22Rv1 (cell line): ENCODE measurements at regions not wholly inside any gene's neighbourhood (a gene's known extent, or its start where the extent isn't known, plus 50 kb on each side); places are given as distances from the start of the nearest gene placed in this dataset.

Source experiments
- ZFX ChIP-seq: fragments of 450-650 bp; IDR thresholded peaks from 2 replicates; pipeline ENCODE4 v1.6.1; 2017; ENCODE audit warnings: antibody characterized with exemption, borderline replicate concordance
- TF ChIP-seq, protein P1 (sequence below): fragments of 450-650 bp; IDR thresholded peaks from 2 replicates; pipeline ENCODE4 v1.5.1; 2017; ENCODE audit warnings: mild to moderate bottlenecking

GRCh38 chr16:59236804-59237458 is 502.8 kb upstream of the GOT2 start:
- TF ChIP-seq, protein P1, sequence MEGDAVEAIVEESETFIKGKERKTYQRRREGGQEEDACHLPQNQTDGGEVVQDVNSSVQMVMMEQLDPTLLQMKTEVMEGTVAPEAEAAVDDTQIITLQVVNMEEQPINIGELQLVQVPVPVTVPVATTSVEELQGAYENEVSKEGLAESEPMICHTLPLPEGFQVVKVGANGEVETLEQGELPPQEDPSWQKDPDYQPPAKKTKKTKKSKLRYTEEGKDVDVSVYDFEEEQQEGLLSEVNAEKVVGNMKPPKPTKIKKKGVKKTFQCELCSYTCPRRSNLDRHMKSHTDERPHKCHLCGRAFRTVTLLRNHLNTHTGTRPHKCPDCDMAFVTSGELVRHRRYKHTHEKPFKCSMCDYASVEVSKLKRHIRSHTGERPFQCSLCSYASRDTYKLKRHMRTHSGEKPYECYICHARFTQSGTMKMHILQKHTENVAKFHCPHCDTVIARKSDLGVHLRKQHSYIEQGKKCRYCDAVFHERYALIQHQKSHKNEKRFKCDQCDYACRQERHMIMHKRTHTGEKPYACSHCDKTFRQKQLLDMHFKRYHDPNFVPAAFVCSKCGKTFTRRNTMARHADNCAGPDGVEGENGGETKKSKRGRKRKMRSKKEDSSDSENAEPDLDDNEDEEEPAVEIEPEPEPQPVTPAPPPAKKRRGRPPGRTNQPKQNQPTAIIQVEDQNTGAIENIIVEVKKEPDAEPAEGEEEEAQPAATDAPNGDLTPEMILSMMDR: no peak
- no peak for TF ChIP-seq ZFX
